PC-3 (cell line): ENCODE measurements at regions not wholly inside any gene's neighbourhood (a gene's known extent, or its start where the extent isn't known, plus 50 kb on each side); places are given as distances from the start of the nearest gene placed in this dataset.
"Not testable (repeated sequence)": the region's sequence is repeated elsewhere in the genome, so short reads cannot be mapped to it uniquely, and the experiment has no call there.

Source experiments
- EZH2 ChIP-seq: fragments of 300-600 bp; sonication (generic); IDR thresholded peaks from one replicate; pipeline ENCODE4 v1.6.1; 2017; ENCODE audit warnings: antibody characterized with exemption, mild to moderate bottlenecking, low read length; ENCODE audit not compliant: unreplicated experiment
- EZH2phosphoT487 ChIP-seq: fragments of 300-600 bp; sonication (generic); IDR thresholded peaks from 2 replicates; pipeline ENCODE4 v1.6.1; 2018; ENCODE audit warnings: mild to moderate bottlenecking, antibody characterized with exemption, low read length, borderline replicate concordance
- TF ChIP-seq, protein P1 (sequence below): fragments of 300-600 bp; sonication (generic); conservative IDR thresholded peaks from 2 replicates; pipeline ENCODE4 v1.5.1; 2017; ENCODE audit warnings: antibody characterized with exemption, low read depth, mild to moderate bottlenecking, low read length

- TF ChIP-seq, protein P1, sequence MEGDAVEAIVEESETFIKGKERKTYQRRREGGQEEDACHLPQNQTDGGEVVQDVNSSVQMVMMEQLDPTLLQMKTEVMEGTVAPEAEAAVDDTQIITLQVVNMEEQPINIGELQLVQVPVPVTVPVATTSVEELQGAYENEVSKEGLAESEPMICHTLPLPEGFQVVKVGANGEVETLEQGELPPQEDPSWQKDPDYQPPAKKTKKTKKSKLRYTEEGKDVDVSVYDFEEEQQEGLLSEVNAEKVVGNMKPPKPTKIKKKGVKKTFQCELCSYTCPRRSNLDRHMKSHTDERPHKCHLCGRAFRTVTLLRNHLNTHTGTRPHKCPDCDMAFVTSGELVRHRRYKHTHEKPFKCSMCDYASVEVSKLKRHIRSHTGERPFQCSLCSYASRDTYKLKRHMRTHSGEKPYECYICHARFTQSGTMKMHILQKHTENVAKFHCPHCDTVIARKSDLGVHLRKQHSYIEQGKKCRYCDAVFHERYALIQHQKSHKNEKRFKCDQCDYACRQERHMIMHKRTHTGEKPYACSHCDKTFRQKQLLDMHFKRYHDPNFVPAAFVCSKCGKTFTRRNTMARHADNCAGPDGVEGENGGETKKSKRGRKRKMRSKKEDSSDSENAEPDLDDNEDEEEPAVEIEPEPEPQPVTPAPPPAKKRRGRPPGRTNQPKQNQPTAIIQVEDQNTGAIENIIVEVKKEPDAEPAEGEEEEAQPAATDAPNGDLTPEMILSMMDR, result not testable (repeated sequence)
- not testable (repeated sequence) for TF ChIP-seq EZH2phosphoT487, EZH2
Measured at GRCh38 chr14:19163891-19164290, 196.7 kb downstream of the POTEM start.
